IMR-90 (cell line): ENCODE measurements at regions not wholly inside any gene's neighbourhood (a gene's known extent, or its start where the extent isn't known, plus 50 kb on each side); places are given as distances from the start of the nearest gene placed in this dataset.

Experiments used
- ATAC-seq: fragments of 200-7000 bp; cut with Tn5 transposase; 2 replicates; pipeline ENCODE4 v1.9.1; 2020; ENCODE audit warnings: low read depth, mild to moderate bottlenecking, moderate library complexity
- BruUV-seq: library from RNA; stranded (reverse); fragments of 400-500 nt; replicated peaks from 2 replicates; lab custom pipeline; 2021; lab: Mats Ljungman, UMichigan
- CTCF ChIA-PET: fragments of 300-600 bp; formaldehyde crosslinking; extraction: SDS; loops from one replicate; lab custom pipeline; 2021; ENCODE audit warnings: antibody characterized with exemption; lab: Yijun Ruan, JAX
- POLR2A ChIA-PET: fragments of 300-600 bp; sonication (Branson Sonifier 250); formaldehyde crosslinking; loops from one replicate; lab custom pipeline; 2022; ENCODE audit warnings: antibody characterized with exemption; ENCODE audit not compliant: unreplicated experiment; lab: Charles Lee
- DNase-seq: peaks from one replicate; pipeline ENCODE4 v3.0.0; 2013
- H2AFZ ChIP-seq: replicated peaks from 2 replicates; pipeline ENCODE3; 2013; ENCODE audit warnings: low read length, mild to moderate bottlenecking; ENCODE audit not compliant: poor library complexity
- H2AK5ac ChIP-seq: 2 replicates; pipeline ENCODE4 v1.6.1; 2013; ENCODE audit warnings: low read depth, low read length, inconsistent platforms
- H2AK9ac ChIP-seq: replicated peaks from 2 replicates; pipeline ENCODE3; 2013; ENCODE audit warnings: mild to moderate bottlenecking, low read depth, low read length, moderate library complexity; ENCODE audit not compliant: poor library complexity
- H2BK120ac ChIP-seq: 2 replicates; pipeline ENCODE4 v1.6.1; 2013; ENCODE audit warnings: low read depth, low read length, inconsistent platforms
- H2BK15ac ChIP-seq: 3 replicates; pipeline ENCODE4 v1.6.1; 2013; ENCODE audit warnings: low read depth, low read length, inconsistent platforms
- H2BK20ac ChIP-seq: 2 replicates; pipeline ENCODE4 v1.6.1; 2013; ENCODE audit warnings: low read depth, mild to moderate bottlenecking, inconsistent platforms, low read length, moderate library complexity
- H2BK5ac ChIP-seq: 2 replicates; pipeline ENCODE4 v1.6.1; 2013; ENCODE audit warnings: mild to moderate bottlenecking, low read depth, low read length, inconsistent platforms; ENCODE audit not compliant: poor library complexity, severe bottlenecking
- H3K14ac ChIP-seq: replicated peaks from 2 replicates; pipeline ENCODE4 v1.6.1; 2013; ENCODE audit warnings: low read depth, low read length, inconsistent platforms
- H3K18ac ChIP-seq: 2 replicates; pipeline ENCODE4 v1.6.1; 2013; ENCODE audit warnings: low read depth, low read length, control low read depth
- H3K23ac ChIP-seq: 2 replicates; pipeline ENCODE4 v1.6.1; 2013; ENCODE audit warnings: low read depth, low read length, inconsistent platforms
- H3K27ac ChIP-seq: 2 replicates; pipeline ENCODE4 v1.5.1; 2013; ENCODE audit warnings: mild to moderate bottlenecking, control low read depth, low read length; ENCODE audit not compliant: insufficient read depth
- H3K27me3 ChIP-seq: 2 replicates; pipeline ENCODE4 v1.6.1; 2013; ENCODE audit warnings: low read length; ENCODE audit not compliant: control insufficient read depth, insufficient read depth
- H3K36me3 ChIP-seq: 2 replicates; pipeline ENCODE4 v1.6.1; 2013; ENCODE audit warnings: low read length, mixed read lengths; ENCODE audit not compliant: control insufficient read depth, insufficient read depth
- H3K4ac ChIP-seq: 2 replicates; pipeline ENCODE4 v1.6.1; 2013; ENCODE audit warnings: low read depth, low read length, inconsistent platforms
- H3K4me1 ChIP-seq: 2 replicates; pipeline ENCODE4 v1.6.1; 2013; ENCODE audit warnings: low read length, mixed read lengths; ENCODE audit not compliant: control insufficient read depth, insufficient read depth
- H3K4me2 ChIP-seq: 2 replicates; pipeline ENCODE4 v1.6.1; 2013; ENCODE audit warnings: low read depth, mild to moderate bottlenecking, control low read depth, low read length, moderate library complexity
- H3K4me3 ChIP-seq: 2 replicates; pipeline ENCODE4 v1.5.1; 2013; ENCODE audit warnings: low read depth, mild to moderate bottlenecking, control low read depth, low read length, moderate library complexity; ENCODE audit not compliant: insufficient read depth
- H3K56ac ChIP-seq: 2 replicates; pipeline ENCODE4 v1.6.1; 2013; ENCODE audit warnings: low read length, inconsistent platforms; ENCODE audit not compliant: insufficient read depth; ENCODE audit errors: extremely low read depth
- H3K79me1 ChIP-seq, 2 experiments: 2 replicates each; pipeline ENCODE4 v1.6.1; 2013; ENCODE audit warnings: low read length in 2 of 2, inconsistent platforms in 1 of 2, low read depth in 1 of 2
- H3K9ac ChIP-seq: 2 replicates; pipeline ENCODE4 v1.6.1; 2013; ENCODE audit warnings: low read depth, low read length, control low read depth
- H3K9me1 ChIP-seq: 2 replicates; pipeline ENCODE4 v1.6.1; 2013; ENCODE audit warnings: low read length, inconsistent platforms; ENCODE audit not compliant: insufficient read depth
- H3K9me3 ChIP-seq: 2 replicates; pipeline ENCODE4 v1.6.1; 2013; ENCODE audit warnings: low read length; ENCODE audit not compliant: control insufficient read depth, insufficient read depth
- H4K20me1 ChIP-seq: 2 replicates; pipeline ENCODE4 v1.6.1; 2013; ENCODE audit warnings: low read length, inconsistent platforms; ENCODE audit not compliant: insufficient read depth
- H4K5ac ChIP-seq: 2 replicates; pipeline ENCODE4 v1.6.1; 2013; ENCODE audit warnings: mild to moderate bottlenecking, low read depth, low read length, control low read depth
- H4K8ac ChIP-seq, 2 experiments: 2 replicates each; pipeline ENCODE4 v1.6.1; 2013; ENCODE audit warnings: low read depth in 2 of 2, low read length in 2 of 2, control low read depth in 1 of 2, inconsistent platforms in 1 of 2
- H4K91ac ChIP-seq: 2 replicates; pipeline ENCODE4 v1.6.1; 2013; ENCODE audit warnings: low read depth, low read length, inconsistent platforms; ENCODE audit not compliant: insufficient read depth
- CEBPB ChIP-seq: IDR thresholded peaks from 2 replicates; pipeline ENCODE4 v1.6.1; 2012; ENCODE audit warnings: low read depth, low read length, improper control_type of control experiment
- CHD1 ChIP-seq: IDR thresholded peaks from 2 replicates; pipeline ENCODE4 v1.6.1; 2012; ENCODE audit warnings: low read depth, low read length, improper control_type of control experiment
- FOS ChIP-seq: fragments of 150-350 bp; IDR thresholded peaks from 2 replicates; pipeline ENCODE4 v1.6.1; 2016; ENCODE audit warnings: low read depth, low read length
- MAFK ChIP-seq: IDR thresholded peaks from 2 replicates; pipeline ENCODE4 v1.6.1; 2012; ENCODE audit warnings: low read depth, low read length, improper control_type of control experiment
- MAZ ChIP-seq: IDR thresholded peaks from 2 replicates; pipeline ENCODE4 v1.6.1; 2012; ENCODE audit warnings: low read depth, mild to moderate bottlenecking, low read length, improper control_type of control experiment, moderate library complexity, borderline replicate concordance
- MXI1 ChIP-seq: IDR thresholded peaks from 2 replicates; pipeline ENCODE4 v1.6.1; 2012; ENCODE audit warnings: low read depth, mild to moderate bottlenecking, low read length, moderate library complexity, borderline replicate concordance
- NFE2L2 ChIP-seq: fragments of 150-350 bp; IDR thresholded peaks from 2 replicates; pipeline ENCODE4 v1.6.1; 2016; ENCODE audit warnings: low read depth, mild to moderate bottlenecking, low read length
- POLR2A ChIP-seq: IDR thresholded peaks from 2 replicates; pipeline ENCODE4 v1.6.1; 2012; ENCODE audit warnings: mild to moderate bottlenecking, low read depth, low read length
- RAD21 ChIP-seq: IDR thresholded peaks from 2 replicates; pipeline ENCODE4 v1.6.1; 2012; ENCODE audit warnings: low read length, improper control_type of control experiment
- RCOR1 ChIP-seq: IDR thresholded peaks from 2 replicates; pipeline ENCODE4 v1.6.1; 2012; ENCODE audit warnings: mild to moderate bottlenecking, low read length, improper control_type of control experiment; ENCODE audit not compliant: insufficient replicate concordance
- WGBS, 2 experiments: methylation state at CpG; one replicate each; pipeline versions ENCODE4 v1.1.5 to v1.1.7; 2013; ENCODE audit warnings: missing lambda C conversion rate in 2 of 2; ENCODE audit not compliant: insufficient read length in 1 of 2; ENCODE audit errors: extremely low coverage in 2 of 2; 5-methylcytosine and 5-hydroxymethylcytosine counted together
- dilution Hi-C: fragments of 300-500 bp; cut with HindIII; formaldehyde crosslinking; loops from one replicate; pipeline ENCODE4 v1.14.3; 2018; ENCODE audit warnings: low sequenced_read_pairs; ENCODE audit not compliant: unreplicated experiment
- in situ Hi-C: fragments of 300-500 bp; cut with MboI; formaldehyde crosslinking; loops from 3 replicates; pipeline ENCODE4 v1.14.3; 2019; ENCODE audit warnings: low sequenced_read_pairs, inconsistent platforms, mixed read lengths
- intact Hi-C: fragments of 100-400 bp; cut with micrococcal nuclease; formaldehyde crosslinking; loops from 2 replicates; pipeline ENCODE4 v1.10.0; 2022
- TF ChIP-seq, protein P1 (sequence below): fragments of 150-350 bp; IDR thresholded peaks from 2 replicates; pipeline ENCODE4 v1.6.1; 2017; ENCODE audit warnings: mild to moderate bottlenecking, antibody characterized with exemption, low read length, low read depth
- TF ChIP-seq, protein P2 (sequence below): conservative IDR thresholded peaks from 2 replicates; pipeline ENCODE4 v1.5.1; 2012; ENCODE audit warnings: mild to moderate bottlenecking, low read depth, low read length, improper control_type of control experiment
- TF ChIP-seq, protein P3 (sequence below): fragments of 150-350 bp; IDR thresholded peaks from 2 replicates; pipeline ENCODE4 v1.6.1; 2016; ENCODE audit warnings: low read depth, mild to moderate bottlenecking, low read length, moderate library complexity, borderline replicate concordance

DNA sequence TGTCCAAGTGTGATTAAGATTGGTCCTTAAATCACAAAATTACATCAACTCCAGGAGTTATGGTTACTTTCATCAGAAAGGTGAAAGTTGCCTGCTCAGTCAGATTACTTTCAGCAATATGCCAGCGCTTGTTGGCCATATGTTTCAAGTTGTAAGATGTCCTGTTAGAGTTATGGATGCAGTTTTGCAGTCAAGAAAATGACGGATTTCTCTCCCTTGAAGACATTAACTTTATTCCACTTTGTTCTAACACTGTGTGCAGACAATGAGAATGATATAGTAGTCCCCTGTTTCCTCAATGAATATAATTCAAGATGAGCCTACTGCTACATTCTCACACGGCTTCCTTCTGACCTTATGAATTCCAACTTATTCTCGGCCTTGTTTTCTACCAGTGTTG is 295.0 kb upstream of the ADGRL3 start:
- Histone ChIP-seq H3K4me2 (no peak overlapping the region), H3K9ac (no peak overlapping the region), H3K18ac (no peak overlapping the region), H4K5ac (no peak overlapping the region), H2AK9ac (no peak overlapping the region), H3K56ac (no peak overlapping the region), H3K9me3 (no peaks in the 10 kb centered on the region), H3K27ac (no peak overlapping the region), H2BK15ac (no peak overlapping the region), H4K20me1 (no peaks in the 10 kb centered on the region), H3K79me1 (no peaks in the 10 kb centered on the region), H2AFZ (no peak overlapping the region), H2BK5ac (no peak overlapping the region), H3K4me3 (no peak overlapping the region), H3K36me3 (no peaks in the 10 kb centered on the region), H3K23ac (no peak overlapping the region), H4K8ac (no peak overlapping the region), H4K91ac (no peak overlapping the region), H3K4ac (no peak overlapping the region), H3K27me3 (no peaks in the 10 kb centered on the region), H3K9me1 (no peaks in the 10 kb centered on the region), H3K14ac (no peak overlapping the region), H2BK20ac (no peak overlapping the region), H3K4me1 (no peaks in the 10 kb centered on the region), H2BK120ac (no peak overlapping the region), H2AK5ac (no peak overlapping the region)
- no peak for DNase-seq
- TF ChIP-seq FOS: no peak
- TF ChIP-seq, protein P1, sequence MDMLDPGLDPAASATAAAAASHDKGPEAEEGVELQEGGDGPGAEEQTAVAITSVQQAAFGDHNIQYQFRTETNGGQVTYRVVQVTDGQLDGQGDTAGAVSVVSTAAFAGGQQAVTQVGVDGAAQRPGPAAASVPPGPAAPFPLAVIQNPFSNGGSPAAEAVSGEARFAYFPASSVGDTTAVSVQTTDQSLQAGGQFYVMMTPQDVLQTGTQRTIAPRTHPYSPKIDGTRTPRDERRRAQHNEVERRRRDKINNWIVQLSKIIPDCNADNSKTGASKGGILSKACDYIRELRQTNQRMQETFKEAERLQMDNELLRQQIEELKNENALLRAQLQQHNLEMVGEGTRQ: no peak
- no peak for TF ChIP-seq MAFK
- TF ChIP-seq MAZ: no peak
- TF ChIP-seq RCOR1: no peak
- TF ChIP-seq, protein P2, sequence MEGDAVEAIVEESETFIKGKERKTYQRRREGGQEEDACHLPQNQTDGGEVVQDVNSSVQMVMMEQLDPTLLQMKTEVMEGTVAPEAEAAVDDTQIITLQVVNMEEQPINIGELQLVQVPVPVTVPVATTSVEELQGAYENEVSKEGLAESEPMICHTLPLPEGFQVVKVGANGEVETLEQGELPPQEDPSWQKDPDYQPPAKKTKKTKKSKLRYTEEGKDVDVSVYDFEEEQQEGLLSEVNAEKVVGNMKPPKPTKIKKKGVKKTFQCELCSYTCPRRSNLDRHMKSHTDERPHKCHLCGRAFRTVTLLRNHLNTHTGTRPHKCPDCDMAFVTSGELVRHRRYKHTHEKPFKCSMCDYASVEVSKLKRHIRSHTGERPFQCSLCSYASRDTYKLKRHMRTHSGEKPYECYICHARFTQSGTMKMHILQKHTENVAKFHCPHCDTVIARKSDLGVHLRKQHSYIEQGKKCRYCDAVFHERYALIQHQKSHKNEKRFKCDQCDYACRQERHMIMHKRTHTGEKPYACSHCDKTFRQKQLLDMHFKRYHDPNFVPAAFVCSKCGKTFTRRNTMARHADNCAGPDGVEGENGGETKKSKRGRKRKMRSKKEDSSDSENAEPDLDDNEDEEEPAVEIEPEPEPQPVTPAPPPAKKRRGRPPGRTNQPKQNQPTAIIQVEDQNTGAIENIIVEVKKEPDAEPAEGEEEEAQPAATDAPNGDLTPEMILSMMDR: no peak
- no peak for TF ChIP-seq RAD21
- TF ChIP-seq CEBPB: no peak
- no peak for TF ChIP-seq MXI1
- TF ChIP-seq NFE2L2: no peak
- no peak for TF ChIP-seq CHD1
- TF ChIP-seq POLR2A: no peak
- TF ChIP-seq, protein P3, sequence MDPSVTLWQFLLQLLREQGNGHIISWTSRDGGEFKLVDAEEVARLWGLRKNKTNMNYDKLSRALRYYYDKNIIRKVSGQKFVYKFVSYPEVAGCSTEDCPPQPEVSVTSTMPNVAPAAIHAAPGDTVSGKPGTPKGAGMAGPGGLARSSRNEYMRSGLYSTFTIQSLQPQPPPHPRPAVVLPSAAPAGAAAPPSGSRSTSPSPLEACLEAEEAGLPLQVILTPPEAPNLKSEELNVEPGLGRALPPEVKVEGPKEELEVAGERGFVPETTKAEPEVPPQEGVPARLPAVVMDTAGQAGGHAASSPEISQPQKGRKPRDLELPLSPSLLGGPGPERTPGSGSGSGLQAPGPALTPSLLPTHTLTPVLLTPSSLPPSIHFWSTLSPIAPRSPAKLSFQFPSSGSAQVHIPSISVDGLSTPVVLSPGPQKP: no peak
- in situ Hi-C loops: no loop called here
- intact Hi-C loops: no loop called here
- ChIA-PET POLR2A (no interaction called here), CTCF (no interaction called here)
- ATAC-seq: no peak
- dilution Hi-C loops: no loop called here
- no CpG with 5 or more reads among the region's 4 CpGs for WGBS, 2 experiments
- no TSS peak for BruUV-seq
